Mucosa of descending colon (tissue), 3 donors: ENCODE measurements at regions not wholly inside any gene's neighbourhood (a gene's known extent, or its start where the extent isn't known, plus 50 kb on each side); places are given as distances from the start of the nearest gene placed in this dataset.

Source experiments
- ATAC-seq: fragments of 200-7000 bp; cut with Tn5 transposase; one replicate; pipeline ENCODE4 v1.9.1; 2020; ENCODE audit warnings: mild to moderate bottlenecking, moderate library complexity
- DNase-seq, 3 donors: peaks; one replicate each; pipeline ENCODE4 v3.0.0-alpha.2; 2020
- H3K36me3 ChIP-seq: fragments of 200-600 bp; one replicate; pipeline ENCODE4 v1.8.0; 2021; ENCODE audit warnings: low read depth, mild to moderate bottlenecking
- H3K4me1 ChIP-seq: fragments of 200-600 bp; one replicate; pipeline ENCODE4 v1.8.0; 2021; ENCODE audit warnings: low read depth, mild to moderate bottlenecking
- H3K4me3 ChIP-seq: fragments of 200-600 bp; one replicate; pipeline ENCODE4 v1.8.0; 2021; ENCODE audit warnings: mild to moderate bottlenecking
- H3K9me3 ChIP-seq: fragments of 200-600 bp; one replicate; pipeline ENCODE4 v1.8.0; 2021; ENCODE audit warnings: mild to moderate bottlenecking
- CTCF ChIP-seq: fragments of 200-600 bp; IDR thresholded peaks from one replicate; pipeline ENCODE4 v1.8.0; 2022; ENCODE audit warnings: antibody characterized with exemption, mild to moderate bottlenecking
- intact Hi-C, 2 donors: fragments of 100-400 bp; cut with DNase I in 1 of 2; cut with micrococcal nuclease in 1 of 2; formaldehyde crosslinking; loops; one replicate each; pipeline versions ENCODE4 v1.11.0 to v1.11.1; 2022; cut with DNase I, micrococcal nuclease
- donor health status: DM: no; HTN: no; CAD: no; lungs with moderate emphysema.
- donor health status: DM: no; HTN: no; CAD: no.
- donor health status: DM: no; HTN: yes; CAD: no.

- intact Hi-C loops, result no loop called here
- ATAC-seq, result no peak
- no peak for TF ChIP-seq CTCF
Measured at GRCh38 chr7:98488167-98488566, 87.3 kb upstream of the BAIAP2L1 start.

GRCh38 chr7:98483964-98484545 is 83.2 kb upstream of the BAIAP2L1 start:
- intact Hi-C loops, result no loop called here
- ATAC-seq, result no peak
- no peak for TF ChIP-seq CTCF
- Histone ChIP-seq H3K9me3 (peaks cover 2% of the 10 kb centered on the region), H3K4me1 (no peaks in the 10 kb centered on the region), H3K4me3 (no peak overlapping the region), H3K36me3 (no peaks in the 10 kb centered on the region)
- DNase-seq, result no peak

More at GRCh38 chr7:98488167-98488566, 87.3 kb upstream of the BAIAP2L1 start:
- Histone ChIP-seq H3K4me1 (no peaks in the 10 kb centered on the region), H3K9me3 (no peaks in the 10 kb centered on the region), H3K4me3 (no peak overlapping the region), H3K36me3 (no peaks in the 10 kb centered on the region)
- DNase-seq, result no peak

GRCh38 chr7:98483276-98483963 is 82.5 kb upstream of the BAIAP2L1 start:
- no peak for ATAC-seq
- H3K4me3 ChIP-seq, result no peak overlapping the region
- no peaks in the 10 kb centered on the region for H3K36me3 ChIP-seq
- no peaks in the 10 kb centered on the region for H3K4me1 ChIP-seq
- no peak for DNase-seq
- TF ChIP-seq CTCF, result no peak
- peaks cover 2% of the 10 kb centered on the region for H3K9me3 ChIP-seq
- intact Hi-C loops, result no loop called here

- intact Hi-C loops, result no loop called here
- TF ChIP-seq CTCF, result no peak
- no peak for DNase-seq
- Histone ChIP-seq H3K9me3 (peaks cover 2% of the 10 kb centered on the region), H3K36me3 (no peaks in the 10 kb centered on the region), H3K4me1 (no peaks in the 10 kb centered on the region), H3K4me3 (no peak overlapping the region)
- no peak for ATAC-seq
Measured at GRCh38 chr7:98479318-98479717, 78.4 kb upstream of the BAIAP2L1 start.

GRCh38 chr7:98475352-98475751 is 74.5 kb upstream of the BAIAP2L1 start:
- H3K4me1 ChIP-seq, result no peaks in the 10 kb centered on the region
- no peak for DNase-seq
- H3K36me3 ChIP-seq, result no peaks in the 10 kb centered on the region
- no peak for TF ChIP-seq CTCF
- ATAC-seq, result no peak
- H3K9me3 ChIP-seq, result no peaks in the 10 kb centered on the region
- intact Hi-C loops, result no loop called here
- H3K4me3 ChIP-seq, result no peak overlapping the region
